GM12865 (cell line): ENCODE measurements at regions not wholly inside any gene's neighbourhood (a gene's known extent, or its start where the extent isn't known, plus 50 kb on each side); places are given as distances from the start of the nearest gene placed in this dataset.

Experiments used
- DNase-seq: peaks from one replicate; pipeline ENCODE4 v3.0.0; 2010; ENCODE audit warnings: low read depth
- H3K4me3 ChIP-seq: 2 replicates; pipeline ENCODE4 v1.5.1; 2011; ENCODE audit warnings: mild to moderate bottlenecking, low read depth, low read length, control low read depth
- CTCF ChIP-seq: IDR thresholded peaks from 2 replicates; pipeline ENCODE4 v1.5.1; 2011; ENCODE audit warnings: low read length, control low read depth, low read depth, inconsistent platforms; ENCODE audit not compliant: insufficient read depth; ENCODE audit errors: missing control alignments

GRCh38 chr2:239826786-239827522 lies 198.2 kb downstream of the NDUFA10 start:
- no peak for TF ChIP-seq CTCF
- DNase-seq, result no peak

GRCh38 chr2:239826376-239826775 lies 198.8 kb downstream of the NDUFA10 start:
- no peak for DNase-seq
- no peak for TF ChIP-seq CTCF
- no peak overlapping the region for H3K4me3 ChIP-seq

More at GRCh38 chr2:239826786-239827522, 198.2 kb downstream of the NDUFA10 start:
- no peak overlapping the region for H3K4me3 ChIP-seq

GRCh38 chr2:239825705-239825979 lies 199.5 kb downstream of the NDUFA10 start:
- TF ChIP-seq CTCF, result no peak
- no peak overlapping the region for H3K4me3 ChIP-seq
- no peak for DNase-seq

- no peak for DNase-seq
- TF ChIP-seq CTCF, result peak; percentile 1
- H3K4me3 ChIP-seq, result no peak overlapping the region
Measured at GRCh38 chr2:239824866-239825704, 200.1 kb downstream of the NDUFA10 start.

GRCh38 chr2:239824046-239824694 lies 201.0 kb downstream of the NDUFA10 start:
- peak; percentile 51 for DNase-seq
- peak; percentile 10 for TF ChIP-seq CTCF
- H3K4me3 ChIP-seq, result no peak overlapping the region

GRCh38 chr2:239822146-239822831 lies 202.9 kb downstream of the NDUFA10 start:
- H3K4me3 ChIP-seq, result no peak overlapping the region
- no peak for TF ChIP-seq CTCF
- peak; percentile 24 for DNase-seq
